Endothelial cell of umbilical vein (primary cell): ENCODE measurements at regions not wholly inside any gene's neighbourhood (a gene's known extent, or its start where the extent isn't known, plus 50 kb on each side); places are given as distances from the start of the nearest gene placed in this dataset.

Experiments used
- BruUV-seq: library from RNA; stranded (reverse); fragments of 400-500 nt; replicated peaks from 2 replicates; lab custom pipeline; 2021; lab: Mats Ljungman, UMichigan
- CTCF ChIA-PET: fragments of 300-600, 350-600 bp; sonication (Branson Sonifier 250); formaldehyde crosslinking; loops from one replicate; lab custom pipeline; 2021; ENCODE audit warnings: antibody characterized with exemption, inconsistent platforms; lab: Charles Lee
- POLR2A ChIA-PET: fragments of 300-600, 350-600 bp; sonication (Branson Sonifier 250); formaldehyde crosslinking; loops from one replicate; lab custom pipeline; 2021; ENCODE audit warnings: antibody characterized with exemption, inconsistent platforms; lab: Charles Lee
- DNase-seq: peaks from one replicate; pipeline ENCODE4 v3.0.0-alpha.2; 2011; ENCODE audit warnings: low read depth, low spot score
- FAIRE-seq: peaks from 2 replicates; lab custom pipeline; 2011; peaks lifted over from hg19 to GRCh38; lab: Jason Lieb, UNC
- H2AFZ ChIP-seq: 2 replicates; pipeline ENCODE4 v1.6.0; 2012; ENCODE audit warnings: low read depth, low read length, control low read depth, inconsistent platforms
- H3K27ac ChIP-seq: 2 replicates; pipeline ENCODE4 v1.5.1; 2011; ENCODE audit warnings: low read depth, mild to moderate bottlenecking, control low read depth, low read length, moderate library complexity; ENCODE audit not compliant: insufficient read depth
- H3K27me3 ChIP-seq, 2 experiments: 2 replicates each; pipeline versions ENCODE4 v1.6.0 to v1.6.1; 2011; ENCODE audit warnings: low read length in 2 of 2, mixed read lengths in 1 of 2; ENCODE audit not compliant: control insufficient read depth in 2 of 2, insufficient read depth in 2 of 2
- H3K36me3 ChIP-seq, 2 experiments: 2 replicates in 1 of 2; 3 replicates in 1 of 2; pipeline ENCODE4 v1.5.1; 2011; ENCODE audit warnings: low read length in 2 of 2, mild to moderate bottlenecking in 1 of 2, moderate library complexity in 1 of 2; ENCODE audit not compliant: control insufficient read depth in 2 of 2, insufficient read depth in 2 of 2; ENCODE audit errors: extremely low read depth in 1 of 2
- H3K4me1 ChIP-seq: 3 replicates; pipeline ENCODE4 v1.5.1; 2011; ENCODE audit warnings: mild to moderate bottlenecking, low read length; ENCODE audit not compliant: control insufficient read depth, insufficient read depth; ENCODE audit errors: extremely low read depth
- H3K4me2 ChIP-seq: 2 replicates; pipeline ENCODE4 v1.6.1; 2011; ENCODE audit warnings: low read length, control low read depth, mixed read lengths; ENCODE audit not compliant: insufficient read depth
- H3K4me3 ChIP-seq, 3 experiments: fragments of 200-600 bp in 1 of 3; sonication (generic), shearing (Covaris generic) in 1 of 3; replicated peaks in 1 of 3; 2 replicates each; pipeline ENCODE4 v1.5.1; 2011 to 2016; ENCODE audit warnings: control low read depth in 3 of 3, low read length in 3 of 3, mild to moderate bottlenecking in 2 of 3, inconsistent platforms in 1 of 3, low read depth in 1 of 3, moderate library complexity in 1 of 3; ENCODE audit not compliant: insufficient read depth in 1 of 3
- H3K79me2 ChIP-seq: 2 replicates; pipeline ENCODE4 v1.6.0; 2012; ENCODE audit warnings: low read length, inconsistent platforms; ENCODE audit not compliant: control insufficient read depth, insufficient read depth
- H3K9ac ChIP-seq: replicated peaks from 2 replicates; pipeline ENCODE3; 2011; ENCODE audit warnings: low read length, control low read depth; ENCODE audit not compliant: insufficient read depth; ENCODE audit errors: extremely low read depth
- H3K9me1 ChIP-seq: replicated peaks from 3 replicates; pipeline ENCODE4 v1.6.0; 2011; ENCODE audit warnings: mild to moderate bottlenecking, low read length; ENCODE audit not compliant: control insufficient read depth, insufficient read depth; ENCODE audit errors: extremely low read depth
- H3K9me3 ChIP-seq: replicated peaks from 2 replicates; pipeline ENCODE4 v1.5.1; 2012; ENCODE audit warnings: low read length, inconsistent platforms; ENCODE audit not compliant: control insufficient read depth, insufficient read depth
- H4K20me1 ChIP-seq: replicated peaks from 2 replicates; pipeline ENCODE3; 2011; ENCODE audit warnings: mild to moderate bottlenecking, low read length; ENCODE audit not compliant: control insufficient read depth, insufficient read depth; ENCODE audit errors: extremely low read depth
- CTCF ChIP-seq, 2 donors: IDR thresholded peaks; 1 replicate in 1 of 2; 2 replicates in 1 of 2; pipeline ENCODE4 v1.5.1; 2011; ENCODE audit warnings: low read length in 2 of 2, mild to moderate bottlenecking in 2 of 2, moderate library complexity in 2 of 2, control low read depth in 1 of 2, inconsistent platforms in 1 of 2, low read depth in 1 of 2; ENCODE audit not compliant: insufficient read depth in 1 of 2; ENCODE audit errors: extremely low read depth in 1 of 2
- EZH2 ChIP-seq: IDR thresholded peaks from 2 replicates; pipeline ENCODE4 v1.6.1; 2012; ENCODE audit warnings: borderline replicate concordance, low read depth, mild to moderate bottlenecking, moderate library complexity, low read length, inconsistent platforms; ENCODE audit not compliant: severe bottlenecking
- FOS ChIP-seq: IDR thresholded peaks from 2 replicates; pipeline ENCODE4 v1.6.1; 2011; ENCODE audit warnings: mild to moderate bottlenecking, low read length, moderate library complexity, borderline replicate concordance; ENCODE audit not compliant: insufficient read depth
- GATA2 ChIP-seq: IDR thresholded peaks from 2 replicates; pipeline ENCODE4 v1.7.0; 2011; ENCODE audit warnings: low read depth, mild to moderate bottlenecking, moderate library complexity, mixed read lengths, low read length; ENCODE audit not compliant: insufficient read length, insufficient read depth
- JUN ChIP-seq: IDR thresholded peaks from 2 replicates; pipeline ENCODE4 v1.6.1; 2011; ENCODE audit warnings: borderline replicate concordance, low read depth; ENCODE audit not compliant: insufficient read length, insufficient read depth
- MAX ChIP-seq: IDR thresholded peaks from 2 replicates; pipeline ENCODE4 v1.6.1; 2011; ENCODE audit not compliant: insufficient read depth, insufficient read length
- MYC ChIP-seq: IDR thresholded peaks from one replicate; pipeline ENCODE4 v1.6.1; 2011; ENCODE audit warnings: mild to moderate bottlenecking, low read depth, low read length
- POLR2A ChIP-seq: IDR thresholded peaks from 2 replicates; pipeline ENCODE4 v1.6.1; 2012; ENCODE audit warnings: low read depth, mild to moderate bottlenecking, control low read depth, low read length
- POLR2AphosphoS5 ChIP-seq: IDR thresholded peaks from 2 replicates; pipeline ENCODE4 v1.6.1; 2012; ENCODE audit warnings: low read depth, mild to moderate bottlenecking, control low read depth, low read length, moderate library complexity; ENCODE audit not compliant: insufficient read depth
- dilution Hi-C: fragments of 300-500 bp; cut with MboI; formaldehyde crosslinking; loops from one replicate; pipeline ENCODE4 v1.15.0; 2019; ENCODE audit warnings: low sequenced_read_pairs; ENCODE audit not compliant: extremely low pct_ligation_motif_present
- intact Hi-C: fragments of 100-400 bp; cut with micrococcal nuclease; formaldehyde crosslinking; loops from one replicate; pipeline ENCODE4 v1.10.0; 2022

- peaks cover 3% of the 10 kb centered on the region for H3K9me3 ChIP-seq
- no peak overlapping the region for H2AFZ ChIP-seq
- BruUV-seq: no TSS peak
- no peaks in the 10 kb centered on the region for H3K79me2 ChIP-seq
- no peaks in the 10 kb centered on the region for H3K36me3 ChIP-seq
- CTCF ChIA-PET: no interaction called here
- H3K9ac ChIP-seq: no peak overlapping the region
- intact Hi-C loops (no loop called here), dilution Hi-C loops (no loop called here)
- H3K4me1 ChIP-seq: no peaks in the 10 kb centered on the region
- POLR2A ChIA-PET: no interaction called here
- no peaks in the 10 kb centered on the region for H3K27me3 ChIP-seq
- H3K27ac ChIP-seq: no peak overlapping the region
- no peaks in the 10 kb centered on the region for H3K9me1 ChIP-seq
- H4K20me1 ChIP-seq: no peaks in the 10 kb centered on the region
- FAIRE-seq (no peak), DNase-seq (no peak)
- no peak overlapping the region for H3K4me2 ChIP-seq
- no peak overlapping the region for H3K4me3 ChIP-seq
- TF ChIP-seq POLR2A (no peak), JUN (no peak), POLR2AphosphoS5 (no peak), CTCF (IDR thresholded peaks at IDR 0.05; ENCODE audit: extremely low read depth in 1 of 2, insufficient read depth in 1 of 2, low read depth in 1 of 2, low read length in 2 of 2) (no peak), EZH2 (no peak), GATA2 (no peak), MYC (no peak), FOS (no peak), MAX (no peak)
Observed at GRCh38 chr2:22703286-22703920, 681.6 kb upstream of the KLHL29 start.
